ENCODE measurements at regions not wholly inside any gene's neighbourhood (a gene's known extent, or its start where the extent isn't known, plus 50 kb on each side); places are given as distances from the start of the nearest gene placed in this dataset.

- DNase-seq, result no peak
Measured at GRCh38 chr11:39288011-39288410, 2171.4 kb downstream of the LRRC4C start.

DNA sequence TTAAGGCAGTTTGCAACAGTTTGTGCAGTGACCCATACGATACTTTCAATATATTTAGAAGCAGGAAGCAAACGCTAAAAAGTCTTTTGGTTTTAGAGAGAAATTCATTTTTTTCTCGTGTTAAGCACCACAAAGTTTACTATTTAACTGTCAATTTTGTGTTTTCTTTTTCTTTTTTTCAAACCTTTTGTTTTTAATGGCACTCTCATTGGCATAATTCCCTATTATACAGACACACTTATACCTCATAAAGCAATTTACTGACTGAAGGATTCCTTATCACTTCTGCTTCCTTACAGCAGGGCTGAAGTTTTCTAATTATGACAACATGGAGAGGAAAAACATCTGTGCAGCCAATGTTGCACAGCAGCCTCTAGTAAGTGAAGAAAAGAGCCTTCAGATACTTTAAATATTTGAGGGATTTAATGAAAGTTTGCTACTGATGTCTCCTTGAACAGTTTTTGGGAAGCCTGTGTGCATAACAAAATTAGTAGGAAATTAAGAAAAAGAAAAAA, 2191.2 kb downstream of the LRRC4C start:
- no peak for DNase-seq

DNA sequence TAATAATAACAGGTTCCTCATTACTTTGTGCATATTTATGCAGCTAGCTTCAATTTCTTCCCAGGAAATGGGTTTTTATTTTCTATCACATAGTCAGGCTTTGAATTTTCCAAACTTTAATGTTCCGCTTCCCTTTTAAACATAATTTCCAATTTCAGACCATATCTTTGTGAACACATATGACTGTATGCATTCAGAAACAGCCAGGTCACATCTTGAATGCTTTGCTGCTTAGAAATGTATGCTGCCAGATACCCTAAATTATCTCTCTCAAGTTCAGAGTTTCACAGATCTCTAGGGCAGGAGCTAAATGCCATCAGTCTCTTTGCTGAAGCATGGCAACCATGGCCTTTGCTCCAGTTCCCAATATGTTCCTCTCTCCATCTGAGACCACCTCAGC, 2203.8 kb downstream of the LRRC4C start:
- no peak for DNase-seq

- no peak for DNase-seq
Measured at GRCh38 chr11:39249566-39250365, 2209.7 kb downstream of the LRRC4C start.

DNA sequence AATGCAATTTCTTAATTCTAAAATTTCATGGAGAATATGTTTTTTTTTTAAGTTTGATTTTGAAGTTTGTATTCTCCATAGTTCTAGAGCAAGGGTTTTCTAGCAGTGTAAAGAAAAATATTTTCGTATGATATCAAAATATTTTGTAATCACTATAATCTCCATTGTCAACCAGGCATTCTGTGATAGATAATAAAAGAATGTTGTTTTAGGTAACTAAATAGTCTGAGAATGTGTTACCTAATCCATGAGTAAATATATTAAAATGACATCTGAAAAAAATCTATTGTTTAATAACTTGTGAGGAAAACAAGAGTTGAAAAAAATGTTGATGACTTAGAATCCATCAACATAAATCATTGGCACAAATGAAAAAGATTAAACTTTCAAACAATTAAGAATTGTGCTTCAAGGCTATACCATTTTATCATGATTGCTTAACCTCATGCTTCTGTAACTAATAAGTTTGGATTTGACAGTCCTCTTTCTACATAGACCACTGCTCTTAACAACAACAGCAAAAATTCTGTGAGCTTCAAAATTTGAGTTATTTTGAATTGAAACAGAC, 2211.8 kb downstream of the LRRC4C start:
- DNase-seq, result no peak

DNA sequence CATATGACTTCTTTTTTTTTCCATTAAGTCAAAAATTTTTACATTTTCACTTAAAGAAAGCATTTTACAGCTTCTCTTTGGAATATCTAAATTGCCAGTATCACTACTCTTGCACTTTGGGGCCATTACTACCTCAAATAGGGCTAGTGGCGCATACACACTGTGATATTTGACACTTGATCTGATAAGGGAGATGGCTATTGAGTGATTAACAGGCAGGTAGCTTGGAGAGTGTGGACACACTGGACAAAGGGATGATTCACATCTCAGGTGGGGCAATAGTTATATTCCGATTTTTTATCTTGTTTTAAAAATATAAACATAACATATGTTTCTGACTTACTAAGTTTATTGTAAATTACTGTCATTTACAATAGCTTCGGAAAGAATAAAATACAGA, 2219.9 kb downstream of the LRRC4C start:
- no peak for DNase-seq

DNA sequence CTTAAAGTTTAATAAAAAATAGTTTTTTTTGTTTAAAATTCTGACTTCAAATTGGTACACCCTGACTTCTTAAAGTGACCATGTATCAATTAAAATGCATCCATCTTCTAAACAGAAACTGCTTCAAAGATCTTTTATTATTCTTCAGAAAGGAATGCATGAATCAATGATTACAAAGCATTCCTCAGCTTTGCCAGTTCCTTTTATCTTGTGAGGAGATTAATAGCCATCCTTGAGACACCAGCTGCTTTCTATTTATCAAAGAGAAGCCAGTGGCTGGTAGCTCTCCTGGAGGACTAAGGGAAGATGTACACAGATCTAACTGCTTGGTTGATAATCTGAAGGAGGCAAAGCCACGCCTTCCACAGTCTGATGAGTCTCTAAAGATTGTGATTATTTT, 2222.5 kb downstream of the LRRC4C start:
- no peak for DNase-seq

DNA sequence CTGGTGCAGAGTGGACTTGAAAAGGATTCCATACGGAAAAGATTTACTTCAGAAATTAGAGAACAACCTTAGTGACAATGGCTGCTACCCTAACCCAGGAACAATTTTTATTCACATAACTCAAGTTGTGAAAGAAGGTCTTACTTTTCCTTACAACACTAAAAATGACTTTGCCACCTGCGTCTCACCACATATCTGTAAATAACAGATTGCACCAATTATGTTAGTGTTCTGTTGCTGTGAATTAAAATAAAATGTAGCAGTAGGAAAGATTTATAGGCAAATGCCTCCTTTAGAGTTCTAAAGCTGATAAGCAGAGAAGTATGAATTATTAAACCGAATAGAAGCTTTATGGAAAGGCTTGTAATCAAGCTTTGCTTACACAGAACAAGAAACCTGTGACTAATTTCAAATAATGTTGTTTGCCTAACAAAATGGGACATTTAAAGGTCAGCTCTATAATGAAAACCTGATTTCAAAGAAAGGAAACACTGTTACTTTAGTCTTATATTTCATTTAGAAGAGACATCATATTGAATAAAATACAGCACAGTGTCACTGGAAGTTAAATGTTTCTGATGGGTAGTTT, 2237.8 kb downstream of the LRRC4C start:
- DNase-seq, result no peak

DNA sequence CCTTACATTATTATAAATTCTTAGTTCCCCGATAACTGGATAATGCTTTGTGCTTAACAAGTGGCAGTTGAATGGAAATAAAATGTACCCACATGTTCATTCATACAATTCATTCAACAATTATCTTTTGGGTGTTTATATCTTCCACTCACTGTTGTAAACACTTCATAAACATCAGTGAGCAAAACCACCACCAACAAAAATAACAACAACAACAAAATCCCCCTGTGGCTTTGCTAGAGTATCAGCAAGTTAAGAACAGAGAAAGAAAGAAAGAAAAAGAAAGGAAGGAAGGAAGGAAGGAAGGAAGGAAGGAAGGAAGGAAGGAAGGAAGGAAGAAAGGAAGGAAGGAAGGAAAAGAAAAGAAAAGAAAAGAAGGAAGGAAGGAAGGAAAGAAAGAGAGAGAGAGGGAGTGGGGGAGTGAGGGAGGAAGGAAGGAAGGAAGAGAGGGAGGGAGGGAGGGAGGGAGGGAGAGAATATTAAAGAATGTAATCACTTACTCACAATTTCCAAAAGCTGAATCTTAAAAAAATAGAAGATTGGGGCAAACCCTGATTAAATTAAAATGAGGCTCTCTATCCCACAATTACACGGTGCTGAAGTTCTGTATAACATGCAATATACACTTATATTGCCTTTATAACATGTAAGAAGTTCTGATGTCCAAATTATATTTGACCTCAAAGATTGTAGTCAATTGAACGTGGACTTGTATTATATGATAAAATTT, 2238.8 kb downstream of the LRRC4C start:
- DNase-seq, result no peak

- DNase-seq, result no peak
Measured at GRCh38 chr11:39220069-39220468, 2239.4 kb downstream of the LRRC4C start.

DNA sequence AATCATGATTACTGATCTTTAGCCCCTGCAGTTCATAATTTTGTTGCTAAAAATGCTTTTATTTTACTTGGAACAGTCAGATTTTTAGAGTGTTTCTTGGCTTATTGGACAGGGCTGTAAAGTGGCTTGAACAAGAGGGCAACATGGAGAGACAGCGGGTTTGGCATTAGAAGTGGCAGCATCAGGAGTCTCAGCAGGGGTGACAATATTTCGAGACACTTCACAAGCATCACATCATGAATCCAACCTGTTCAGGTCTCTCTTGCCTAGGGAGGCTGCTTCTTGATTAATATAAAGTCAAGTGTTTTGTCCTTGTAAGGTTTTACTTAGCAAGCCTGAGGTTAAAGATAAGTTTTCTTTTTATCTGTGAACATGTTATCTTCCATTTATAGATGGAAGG, 2249.5 kb downstream of the LRRC4C start:
- no peak for DNase-seq

DNA sequence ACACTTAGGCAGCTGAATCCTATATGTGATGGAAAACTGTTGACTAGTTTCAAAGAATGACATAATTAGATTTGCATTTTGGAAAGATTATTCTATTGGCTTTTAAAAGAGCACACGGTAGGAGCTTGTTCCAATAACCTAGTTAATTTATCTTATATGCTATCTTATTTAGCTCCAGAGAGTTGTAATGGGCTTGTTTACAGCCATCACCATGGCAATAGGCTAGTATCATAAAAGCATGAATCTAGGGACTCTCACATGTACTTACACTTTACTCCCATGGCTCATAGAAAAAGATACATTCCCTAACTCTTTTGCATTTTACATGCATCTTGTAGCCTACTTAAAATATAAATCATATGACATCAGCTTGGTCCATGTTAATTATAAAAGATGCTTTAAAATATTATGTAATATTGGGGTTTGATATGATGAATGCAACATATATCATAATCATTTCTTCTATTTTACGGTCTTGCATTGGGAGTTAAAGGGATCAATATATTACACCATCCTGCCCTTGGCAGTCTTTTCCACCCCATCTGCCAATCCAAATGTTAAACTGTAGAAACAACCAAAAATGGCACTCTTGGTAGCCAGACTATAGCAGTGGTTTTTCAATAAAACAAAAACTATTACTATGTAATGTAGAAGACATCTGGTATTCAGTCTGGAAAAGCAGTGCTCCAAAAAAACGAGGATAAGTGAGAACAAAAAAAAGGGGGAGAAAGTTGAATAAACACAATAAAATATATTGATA, 2254.0 kb downstream of the LRRC4C start:
- DNase-seq, result no peak

DNA sequence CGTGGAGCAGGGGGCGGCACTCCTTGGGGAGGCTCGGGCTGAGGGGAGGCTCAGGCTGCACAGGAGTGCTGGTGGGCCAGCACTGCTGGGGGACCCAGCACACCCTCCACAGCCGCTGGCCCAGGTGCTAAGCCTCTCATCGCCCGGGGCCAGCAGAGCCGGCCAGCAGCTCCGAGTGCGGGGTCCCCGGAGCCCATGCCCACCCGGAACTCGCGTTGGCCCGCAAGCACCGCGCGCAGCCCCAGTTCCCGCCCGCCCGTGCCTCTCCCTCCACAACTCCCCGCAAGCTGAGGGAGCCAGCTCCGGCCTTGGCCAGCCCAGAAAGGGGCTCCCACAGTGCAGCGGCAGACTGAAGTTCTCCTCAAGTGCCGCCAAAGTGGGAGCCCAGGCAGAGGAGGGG, 2266.8 kb downstream of the LRRC4C start:
- no peak for DNase-seq

DNA sequence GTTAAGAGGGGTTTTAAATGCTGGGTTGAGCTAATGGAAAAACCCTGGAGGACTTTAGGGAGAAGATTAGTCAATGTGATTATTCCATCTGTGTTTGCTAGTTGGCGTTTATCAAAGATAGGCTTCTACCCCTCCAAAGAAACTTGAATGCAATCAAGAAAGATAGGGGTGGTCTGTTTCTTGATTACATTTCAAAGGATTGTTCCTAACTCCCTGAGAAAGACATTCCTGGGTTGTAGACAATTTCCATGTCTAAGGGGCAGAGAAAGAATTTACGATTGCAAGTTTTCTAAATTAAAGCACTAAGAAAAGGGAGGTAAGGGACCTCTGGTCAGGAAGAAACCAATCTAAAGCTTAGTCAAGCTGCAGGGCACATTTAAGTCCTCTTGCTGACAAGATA, 2268.7 kb downstream of the LRRC4C start:
- no peak for DNase-seq

DNA sequence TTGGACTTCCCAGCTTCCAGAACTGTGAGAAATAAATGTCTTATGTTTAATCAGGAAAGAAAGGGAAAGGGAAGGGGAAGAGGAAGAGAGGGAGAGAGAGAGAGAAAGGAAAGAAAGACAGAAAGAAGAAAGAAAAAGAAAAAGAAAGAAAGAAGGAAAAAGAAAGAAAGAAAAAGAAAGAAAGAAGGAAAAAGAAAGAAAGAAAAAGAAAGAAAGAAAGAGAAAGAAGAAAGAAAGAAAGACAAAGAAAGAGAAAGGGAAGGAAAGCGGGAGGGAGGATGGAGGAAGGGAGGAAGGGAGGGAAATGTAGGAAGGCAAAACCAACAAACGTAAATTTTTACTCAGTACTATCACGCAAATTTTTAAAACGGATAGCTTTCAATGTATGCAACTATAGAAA, 2281.8 kb downstream of the LRRC4C start:
- no peak for DNase-seq

DNA sequence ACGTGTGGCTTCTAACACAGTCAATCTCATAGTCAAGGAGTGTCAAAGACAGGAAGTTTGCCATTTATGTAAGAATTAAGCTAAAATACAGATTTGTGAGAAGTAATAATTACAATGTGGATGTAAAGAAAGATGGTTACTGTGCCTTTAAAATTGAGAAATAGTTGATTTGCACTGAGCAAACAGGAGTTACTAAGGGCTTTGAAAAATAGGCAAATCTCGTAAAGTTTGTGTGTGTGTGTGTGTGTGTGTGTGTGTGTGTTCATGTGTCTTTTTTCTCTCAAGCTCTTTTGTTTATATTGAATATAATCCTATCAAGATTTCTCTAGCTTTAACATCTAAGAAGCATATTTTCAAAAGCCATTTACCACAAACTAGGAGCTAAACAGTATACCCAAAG, 2284.5 kb downstream of the LRRC4C start:
- DNase-seq, result no peak

GRCh38 chr11:39174196-39174595, 2285.3 kb downstream of the LRRC4C start:
- no peak for DNase-seq

- no peak for DNase-seq
Measured at GRCh38 chr11:39165021-39165420, 2294.4 kb downstream of the LRRC4C start.

DNA sequence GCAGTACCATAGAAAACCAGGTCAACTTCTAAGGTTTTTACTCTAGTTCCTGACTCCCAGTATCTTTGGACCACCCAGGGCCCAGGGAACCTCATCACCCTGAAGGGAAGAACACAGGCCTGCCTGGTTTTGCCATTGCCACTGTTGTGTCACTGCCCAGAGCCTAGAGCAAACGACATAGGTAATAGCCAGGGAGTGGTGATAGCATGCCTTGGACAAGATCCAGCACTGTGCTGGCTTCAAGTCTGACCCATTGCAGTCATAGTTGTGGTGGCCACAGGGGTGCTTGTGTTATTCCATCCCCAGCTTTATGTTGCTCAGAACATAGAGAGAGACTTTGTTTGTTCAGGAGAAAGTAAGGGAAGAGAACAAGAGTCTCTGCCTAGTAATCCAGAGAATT, 2310.2 kb downstream of the LRRC4C start:
- no peak for DNase-seq

DNA sequence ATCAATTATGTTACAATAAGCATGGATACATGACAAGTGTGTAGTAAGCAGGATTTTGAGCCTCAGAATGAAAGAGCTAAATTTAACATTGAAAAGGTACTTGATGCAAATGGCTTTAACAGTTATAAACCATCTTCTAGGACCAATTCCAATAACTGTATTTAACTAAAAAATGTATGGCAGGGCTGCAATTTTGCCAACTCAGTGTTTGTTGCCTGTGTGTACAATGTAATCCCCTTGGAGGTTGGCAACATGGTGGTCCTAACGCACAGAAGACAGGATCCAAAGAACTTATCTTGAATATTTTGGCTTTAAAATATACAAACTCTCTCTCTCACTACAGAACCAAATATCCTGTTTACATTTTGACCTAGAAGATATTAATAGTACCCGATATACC, 2314.1 kb downstream of the LRRC4C start:
- no peak for DNase-seq

DNA sequence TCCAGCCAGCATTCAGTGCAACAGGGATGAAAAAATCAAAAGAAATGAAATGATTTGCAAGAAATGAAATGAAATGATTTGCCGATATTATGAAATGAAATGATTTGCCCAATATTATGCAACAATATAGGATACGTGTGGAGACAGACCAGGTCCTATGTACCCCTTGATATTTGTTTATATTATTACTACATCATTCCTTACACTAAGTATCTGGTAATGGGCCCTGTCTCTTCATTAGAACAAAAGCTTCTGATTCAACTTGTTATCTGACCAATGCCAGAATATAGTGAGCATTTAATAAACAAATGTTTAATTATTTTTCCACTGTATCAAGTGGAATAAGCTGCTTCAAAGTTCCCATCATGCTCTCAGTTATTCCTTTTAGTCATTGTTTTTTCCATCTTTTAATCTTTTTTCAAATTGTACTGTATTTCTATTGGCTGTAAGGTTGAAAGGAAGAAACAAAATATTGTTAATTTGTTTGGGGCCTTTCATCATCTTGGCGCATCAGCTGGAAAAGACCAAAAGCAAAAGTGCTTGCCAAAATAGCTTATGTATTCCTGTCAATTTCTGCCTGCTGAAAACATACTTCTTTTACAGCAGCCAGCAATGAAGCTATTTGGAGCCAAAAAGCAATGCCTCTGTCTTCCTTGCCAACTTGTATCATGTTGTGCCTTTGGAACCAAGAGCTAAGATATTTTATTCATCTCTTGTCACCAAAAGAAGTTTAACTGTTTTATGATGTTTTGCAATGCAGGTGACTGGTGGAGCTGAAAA, 2314.9 kb downstream of the LRRC4C start:
- no peak for DNase-seq

DNA sequence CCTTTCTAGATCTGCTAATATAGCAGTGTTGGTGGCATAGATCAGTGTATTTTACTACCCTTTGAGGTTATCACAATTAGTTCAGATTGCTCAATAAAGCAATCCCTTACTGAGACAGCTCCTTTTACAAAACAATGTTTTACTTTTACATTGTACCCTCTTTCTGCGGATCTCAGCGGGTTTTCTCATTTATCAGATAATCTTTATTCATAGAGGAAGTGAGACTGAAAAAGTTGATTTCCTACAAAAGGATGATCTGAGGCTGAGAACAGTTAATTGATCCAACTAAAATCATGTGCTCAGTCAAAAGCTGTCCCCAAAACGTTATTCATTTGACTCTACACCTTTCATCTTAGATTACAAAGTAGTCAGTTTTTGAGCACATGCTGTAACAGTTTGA, 2319.9 kb downstream of the LRRC4C start:
- no peak for DNase-seq
